H1 (cell line): ENCODE measurements at regions not wholly inside any gene's neighbourhood (a gene's known extent, or its start where the extent isn't known, plus 50 kb on each side); places are given as distances from the start of the nearest gene placed in this dataset.

Source experiments
- FOSL1 ChIP-seq: IDR thresholded peaks from 2 replicates; pipeline ENCODE4 v1.6.1; 2011; ENCODE audit warnings: mild to moderate bottlenecking, low read depth, low read length, moderate library complexity; ENCODE audit not compliant: insufficient read depth
- TCF12 ChIP-seq: IDR thresholded peaks from 2 replicates; pipeline ENCODE4 v1.6.1; 2011; ENCODE audit warnings: low read depth, mild to moderate bottlenecking, low read length
- YY1 ChIP-seq: IDR thresholded peaks from 2 replicates; pipeline ENCODE4 v1.6.1; 2011; ENCODE audit warnings: low read depth, mild to moderate bottlenecking, low read length
- TF ChIP-seq, protein P1 (sequence below): IDR thresholded peaks from 2 replicates; pipeline ENCODE4 v1.6.1; 2012; ENCODE audit warnings: inconsistent platforms

- TF ChIP-seq, protein P1, sequence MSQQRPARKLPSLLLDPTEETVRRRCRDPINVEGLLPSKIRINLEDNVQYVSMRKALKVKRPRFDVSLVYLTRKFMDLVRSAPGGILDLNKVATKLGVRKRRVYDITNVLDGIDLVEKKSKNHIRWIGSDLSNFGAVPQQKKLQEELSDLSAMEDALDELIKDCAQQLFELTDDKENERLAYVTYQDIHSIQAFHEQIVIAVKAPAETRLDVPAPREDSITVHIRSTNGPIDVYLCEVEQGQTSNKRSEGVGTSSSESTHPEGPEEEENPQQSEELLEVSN, result no peak
- TF ChIP-seq TCF12 (no peak), YY1 (no peak), FOSL1 (no peak)
- TF ChIP-seq, all 59 proteins: peak for 0
Measured at GRCh38 chr13:111470933-111471332, 150.5 kb downstream of the TEX29 start (continued).
